IMR-90 (cell line): ENCODE measurements at regions not wholly inside any gene's neighbourhood (a gene's known extent, or its start where the extent isn't known, plus 50 kb on each side); places are given as distances from the start of the nearest gene placed in this dataset.

Experiments used
- CEBPB ChIP-seq: IDR thresholded peaks from 2 replicates; pipeline ENCODE4 v1.6.1; 2012; ENCODE audit warnings: low read depth, low read length, improper control_type of control experiment
- CHD1 ChIP-seq: IDR thresholded peaks from 2 replicates; pipeline ENCODE4 v1.6.1; 2012; ENCODE audit warnings: low read depth, low read length, improper control_type of control experiment
- POLR2A ChIP-seq: IDR thresholded peaks from 2 replicates; pipeline ENCODE4 v1.6.1; 2012; ENCODE audit warnings: mild to moderate bottlenecking, low read depth, low read length
- RCOR1 ChIP-seq: IDR thresholded peaks from 2 replicates; pipeline ENCODE4 v1.6.1; 2012; ENCODE audit warnings: mild to moderate bottlenecking, low read length, improper control_type of control experiment; ENCODE audit not compliant: insufficient replicate concordance
- TF ChIP-seq, protein P1 (sequence below): conservative IDR thresholded peaks from 2 replicates; pipeline ENCODE4 v1.5.1; 2012; ENCODE audit warnings: mild to moderate bottlenecking, low read depth, low read length, improper control_type of control experiment
- TF ChIP-seq, protein P2 (sequence below): fragments of 150-350 bp; IDR thresholded peaks from 2 replicates; pipeline ENCODE4 v1.6.1; 2017; ENCODE audit warnings: mild to moderate bottlenecking, antibody characterized with exemption, low read length, low read depth

DNA sequence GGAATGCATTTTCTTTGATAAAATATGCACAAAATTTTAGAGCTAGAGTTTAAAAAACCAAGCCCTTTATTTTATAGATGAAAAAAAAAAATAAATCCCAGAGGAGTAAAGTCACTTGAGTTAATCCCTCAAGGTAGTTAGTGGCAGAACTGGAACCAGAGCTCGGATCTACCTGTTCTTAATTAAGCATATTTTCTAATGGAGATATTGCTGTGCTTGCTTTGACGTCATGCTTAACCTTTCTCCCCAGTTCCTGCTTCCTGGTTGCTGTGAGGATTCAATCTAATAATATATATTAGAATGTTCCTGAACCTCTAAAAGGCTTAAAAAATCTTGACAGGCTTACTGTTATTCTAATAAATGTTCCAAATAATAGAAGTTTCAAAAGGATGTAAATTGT lies 300.6 kb upstream of the KLF12 start:
- no peak for TF ChIP-seq RCOR1
- TF ChIP-seq, protein P1, sequence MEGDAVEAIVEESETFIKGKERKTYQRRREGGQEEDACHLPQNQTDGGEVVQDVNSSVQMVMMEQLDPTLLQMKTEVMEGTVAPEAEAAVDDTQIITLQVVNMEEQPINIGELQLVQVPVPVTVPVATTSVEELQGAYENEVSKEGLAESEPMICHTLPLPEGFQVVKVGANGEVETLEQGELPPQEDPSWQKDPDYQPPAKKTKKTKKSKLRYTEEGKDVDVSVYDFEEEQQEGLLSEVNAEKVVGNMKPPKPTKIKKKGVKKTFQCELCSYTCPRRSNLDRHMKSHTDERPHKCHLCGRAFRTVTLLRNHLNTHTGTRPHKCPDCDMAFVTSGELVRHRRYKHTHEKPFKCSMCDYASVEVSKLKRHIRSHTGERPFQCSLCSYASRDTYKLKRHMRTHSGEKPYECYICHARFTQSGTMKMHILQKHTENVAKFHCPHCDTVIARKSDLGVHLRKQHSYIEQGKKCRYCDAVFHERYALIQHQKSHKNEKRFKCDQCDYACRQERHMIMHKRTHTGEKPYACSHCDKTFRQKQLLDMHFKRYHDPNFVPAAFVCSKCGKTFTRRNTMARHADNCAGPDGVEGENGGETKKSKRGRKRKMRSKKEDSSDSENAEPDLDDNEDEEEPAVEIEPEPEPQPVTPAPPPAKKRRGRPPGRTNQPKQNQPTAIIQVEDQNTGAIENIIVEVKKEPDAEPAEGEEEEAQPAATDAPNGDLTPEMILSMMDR, result no peak
- TF ChIP-seq CEBPB, result no peak
- TF ChIP-seq POLR2A, result no peak
- TF ChIP-seq, protein P2, sequence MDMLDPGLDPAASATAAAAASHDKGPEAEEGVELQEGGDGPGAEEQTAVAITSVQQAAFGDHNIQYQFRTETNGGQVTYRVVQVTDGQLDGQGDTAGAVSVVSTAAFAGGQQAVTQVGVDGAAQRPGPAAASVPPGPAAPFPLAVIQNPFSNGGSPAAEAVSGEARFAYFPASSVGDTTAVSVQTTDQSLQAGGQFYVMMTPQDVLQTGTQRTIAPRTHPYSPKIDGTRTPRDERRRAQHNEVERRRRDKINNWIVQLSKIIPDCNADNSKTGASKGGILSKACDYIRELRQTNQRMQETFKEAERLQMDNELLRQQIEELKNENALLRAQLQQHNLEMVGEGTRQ, result no peak
- no peak for TF ChIP-seq CHD1
